ENCODE measurements at regions not wholly inside any gene's neighbourhood (a gene's known extent, or its start where the extent isn't known, plus 50 kb on each side); places are given as distances from the start of the nearest gene placed in this dataset.

GRCh38 chr9:108072740-108073139 is 583.2 kb upstream of the KLF4 start:
- TF ChIP-seq CTCF (IDR thresholded peaks at IDR 0.05) (no peak), POLR2A (IDR thresholded peaks at IDR 0.05) (no peak)

Measured in adrenal gland (tissue), 5 donors.